ENCODE measurements at regions not wholly inside any gene's neighbourhood (a gene's known extent, or its start where the extent isn't known, plus 50 kb on each side); places are given as distances from the start of the nearest gene placed in this dataset.
A peak's percentile ranks its signal among the peaks of the same experiment; 100 is the strongest.
"Not testable (repeated sequence)": the region's sequence is repeated elsewhere in the genome, so short reads cannot be mapped to it uniquely, and the experiment has no call there.

GRCh38 chrX:43239356-43239755 is 416.7 kb upstream of the MAOA start:
- no peak for DNase-seq

- DNase-seq = no peak
Measured at GRCh38 chrX:43255596-43255995, 400.5 kb upstream of the MAOA start.

- no peak for DNase-seq
Measured at GRCh38 chrX:43266487-43266886, 389.6 kb upstream of the MAOA start.

GRCh38 chrX:43267652-43268051 is 388.4 kb upstream of the MAOA start:
- DNase-seq = no peak

- no peak for DNase-seq
Measured at GRCh38 chrX:43269201-43269600, 386.9 kb upstream of the MAOA start.

DNA sequence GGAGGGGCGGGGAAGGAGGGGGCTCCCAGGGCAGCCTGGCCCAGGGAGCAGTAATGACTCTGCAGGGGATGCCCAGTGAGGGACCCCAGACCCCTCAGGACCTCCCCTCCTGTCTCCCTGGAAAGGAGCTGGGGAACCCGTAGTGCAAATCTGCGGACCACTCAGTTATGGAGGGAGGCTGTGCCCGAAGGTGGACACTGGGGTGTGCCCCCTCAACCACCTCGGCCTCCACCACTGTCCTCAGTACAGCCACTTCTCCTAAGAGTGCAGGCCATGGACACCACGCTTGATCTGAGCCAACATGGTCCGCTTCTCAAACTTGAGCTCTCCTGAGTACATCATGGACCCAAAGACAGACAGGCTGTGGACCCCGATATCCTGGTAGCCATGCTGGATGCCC is 378.2 kb upstream of the MAOA start:
- no peak for DNase-seq

- no peak for DNase-seq
Measured at GRCh38 chrX:43278440-43278839, 377.7 kb upstream of the MAOA start.

DNA sequence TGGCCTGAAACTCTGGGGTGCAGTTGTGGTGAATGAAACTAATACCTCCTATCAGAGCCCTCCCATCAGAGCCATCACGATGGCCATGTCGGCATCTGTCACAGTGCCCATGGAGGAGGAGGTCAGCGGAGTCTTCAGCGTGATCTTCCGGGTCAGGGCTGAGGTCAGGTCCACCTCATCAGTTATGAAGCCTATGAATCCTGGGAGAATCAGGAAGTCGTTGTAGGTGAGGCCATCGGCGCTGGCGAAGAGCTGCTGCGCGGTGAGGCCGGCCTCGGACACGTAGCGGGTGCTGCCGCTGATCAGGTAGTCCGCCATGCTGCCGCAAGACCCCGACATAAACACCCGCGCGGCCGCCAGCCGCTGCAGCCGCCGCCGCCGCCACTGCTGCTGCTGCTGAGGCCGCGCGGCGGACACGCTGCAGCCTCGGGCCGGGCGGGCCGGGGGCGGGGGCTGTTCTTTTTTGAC is 376.7 kb upstream of the MAOA start:
- no peak for DNase-seq

- no peak for DNase-seq
Measured at GRCh38 chrX:43283187-43283586, 372.9 kb upstream of the MAOA start.

DNA sequence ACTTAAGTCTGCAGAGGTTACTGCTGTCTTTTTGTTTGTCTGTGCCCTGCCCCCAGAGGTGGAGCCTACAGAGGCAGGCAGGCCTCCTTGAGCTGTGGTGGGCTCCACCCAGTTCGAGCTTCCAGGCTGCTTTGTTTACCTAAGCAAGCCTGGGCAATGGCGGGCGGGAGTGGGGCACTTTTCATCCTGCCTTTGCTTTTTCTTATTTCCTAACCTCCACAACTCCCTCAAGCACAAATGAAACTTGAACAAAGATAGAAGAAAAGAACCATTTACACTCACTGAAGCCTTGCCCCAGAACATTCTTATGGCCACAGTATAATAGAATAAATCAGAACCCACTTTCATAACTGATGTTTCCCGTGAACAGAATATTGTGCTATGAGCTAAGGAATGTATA is 344.5 kb upstream of the MAOA start:
- DNase-seq = not testable (repeated sequence)

- DNase-seq = no peak
Measured at GRCh38 chrX:43313035-43313434, 343.1 kb upstream of the MAOA start.

DNA sequence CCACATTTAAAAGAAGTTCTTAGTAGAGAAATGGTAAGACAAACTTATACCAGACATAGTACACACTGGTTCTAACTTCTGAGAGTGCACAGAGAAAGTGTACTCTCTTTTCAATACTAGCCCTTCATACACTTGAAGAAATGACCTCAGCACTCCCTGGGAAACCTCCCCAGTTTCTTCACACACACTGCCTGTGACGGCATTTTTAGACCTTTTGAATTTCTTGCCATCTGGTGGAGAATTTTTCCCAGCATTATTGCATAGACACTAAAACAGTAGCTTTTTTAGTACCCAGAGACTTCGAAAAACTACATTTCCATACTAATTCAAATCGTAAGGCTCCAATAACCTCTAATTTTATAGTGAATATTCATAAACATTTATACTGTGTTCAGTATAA is 341.6 kb upstream of the MAOA start:
- DNase-seq = no peak

DNA sequence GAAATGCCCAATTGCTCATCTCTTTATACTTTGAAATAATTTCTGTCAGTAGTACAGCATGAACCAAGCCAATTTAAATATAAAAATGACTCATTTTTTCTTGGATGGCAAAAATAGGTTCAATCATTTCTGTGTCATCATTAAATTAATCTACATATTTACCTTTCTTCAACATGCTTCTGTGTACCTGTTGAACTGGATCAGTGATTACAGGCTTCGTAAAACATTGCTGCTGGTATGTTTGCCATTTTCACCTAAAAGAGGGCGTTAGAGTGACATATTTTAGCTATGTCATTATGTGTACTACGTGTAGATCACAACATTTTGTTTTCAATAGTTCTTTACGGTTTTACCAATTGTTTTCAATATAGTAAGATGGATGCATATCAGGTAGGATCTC is 340.5 kb upstream of the MAOA start:
- DNase-seq = no peak

- no peak for DNase-seq
Measured at GRCh38 chrX:43316146-43316545, 340.0 kb upstream of the MAOA start.

DNA sequence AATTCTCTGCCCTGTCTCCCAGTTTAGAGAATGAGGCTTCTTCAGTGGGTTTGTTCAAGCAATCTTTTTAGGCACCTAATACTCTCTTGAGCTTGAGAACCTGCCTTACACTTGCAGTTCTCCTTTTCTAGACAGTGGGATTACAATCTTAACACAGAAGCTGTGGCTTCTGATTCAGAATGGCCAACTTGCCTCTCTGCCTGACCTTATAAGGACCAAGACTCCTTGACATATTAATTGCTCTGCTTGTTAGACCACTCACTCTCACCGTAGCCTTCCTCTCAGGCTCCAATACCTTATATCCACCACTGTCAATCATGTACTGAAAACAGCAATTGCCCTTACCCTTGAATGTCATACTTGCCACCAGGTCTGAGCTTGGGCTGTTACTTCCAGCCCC is 338.7 kb upstream of the MAOA start:
- DNase-seq = no peak

DNA sequence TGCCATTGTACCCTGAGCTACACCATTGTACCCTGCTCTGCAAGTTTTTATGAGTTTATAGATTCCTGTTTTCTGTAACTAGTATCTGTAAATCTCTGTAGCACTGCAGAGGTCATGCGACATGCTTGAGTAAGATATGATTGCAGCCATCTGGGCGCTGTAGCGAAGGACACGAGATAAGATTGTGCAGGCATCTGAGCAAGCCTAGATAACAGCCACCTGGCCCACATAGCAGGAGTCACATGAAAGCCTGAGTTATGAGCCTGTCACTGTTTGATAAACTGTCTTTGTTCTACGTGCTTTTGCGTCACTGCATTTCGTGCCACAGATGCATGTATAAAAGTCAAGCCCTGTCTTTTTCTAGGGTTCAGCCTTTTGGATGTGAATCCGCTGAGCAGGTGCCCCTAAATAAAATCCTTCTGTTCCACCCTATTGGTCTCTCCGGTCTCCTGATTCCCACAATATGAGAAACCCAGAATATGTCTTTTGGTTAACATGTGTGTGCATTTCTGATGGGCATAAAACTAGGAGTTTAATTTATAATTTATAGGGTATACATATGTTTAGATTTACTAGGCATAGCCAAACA is 327.6 kb upstream of the MAOA start:
- DNase-seq = no peak

- DNase-seq = no peak
Measured at GRCh38 chrX:43333543-43333942, 322.6 kb upstream of the MAOA start.

DNA sequence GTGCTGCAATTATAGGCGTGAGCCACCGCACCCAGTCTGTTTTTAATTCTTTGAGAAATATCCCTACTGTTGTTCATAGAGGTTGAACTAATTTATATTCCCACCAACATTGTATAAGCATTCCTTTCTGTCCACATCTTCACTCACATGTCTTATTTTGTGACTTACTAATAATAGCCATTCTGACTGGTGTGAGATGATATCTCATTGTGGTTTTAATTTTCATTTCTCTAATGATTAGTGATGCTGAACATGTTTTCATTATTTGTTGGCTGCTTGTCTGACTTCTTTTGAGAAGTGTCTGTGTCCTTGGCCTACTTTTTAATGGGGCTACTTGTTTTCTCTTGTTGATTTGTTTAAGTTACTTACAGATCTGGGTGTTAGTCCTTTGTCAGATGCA is 310.9 kb upstream of the MAOA start:
- DNase-seq = no peak

- peak in 1 of 2 experiments; percentile 3 for DNase-seq
Measured at GRCh38 chrX:43349363-43349762, 306.7 kb upstream of the MAOA start.

- DNase-seq = no peak
Measured at GRCh38 chrX:43350935-43351334, 305.2 kb upstream of the MAOA start.

DNA sequence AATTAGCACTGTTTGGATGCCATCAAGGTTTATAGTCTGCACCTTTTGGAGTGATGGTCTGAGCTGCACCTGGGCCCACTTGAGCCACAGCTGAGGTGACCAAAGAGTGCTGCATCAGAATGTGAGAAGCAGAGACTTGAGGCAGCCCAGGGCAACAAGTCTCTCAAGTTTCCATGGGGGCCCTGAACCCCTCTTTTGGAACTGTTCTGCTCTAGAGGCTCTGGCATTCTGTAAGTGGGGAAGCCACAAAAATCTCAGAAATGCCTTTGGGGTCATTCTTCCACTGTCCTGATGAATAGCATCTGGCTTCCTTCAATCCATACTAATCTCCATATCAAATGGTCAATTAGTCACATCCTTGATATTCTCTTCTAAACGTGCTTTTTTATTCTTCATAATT is 298.4 kb upstream of the MAOA start:
- no peak for DNase-seq

- no peak for DNase-seq
Measured at GRCh38 chrX:43373032-43373431, 283.1 kb upstream of the MAOA start.

DNA sequence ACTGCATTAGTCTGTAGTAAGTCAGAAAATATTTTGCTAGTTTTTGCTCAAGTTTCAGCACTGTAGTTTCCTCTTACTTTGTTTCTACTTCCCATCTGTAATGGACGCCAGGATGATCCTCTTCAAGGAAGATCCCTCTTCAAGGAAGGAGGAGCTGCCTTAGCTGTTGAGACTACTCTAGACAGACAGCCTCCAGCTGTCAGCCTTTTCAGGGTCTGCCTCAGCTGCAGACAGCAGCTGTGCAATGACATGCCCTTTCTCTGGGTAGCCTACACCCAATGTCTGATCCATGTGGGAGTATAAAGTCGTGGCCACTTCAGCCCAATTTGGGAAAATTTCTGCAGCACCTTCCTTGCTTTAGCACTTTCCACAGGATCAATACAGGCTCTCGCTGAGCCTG is 281.0 kb upstream of the MAOA start:
- no peak for DNase-seq

GRCh38 chrX:43380704-43381103 is 275.4 kb upstream of the MAOA start:
- DNase-seq = no peak

DNA sequence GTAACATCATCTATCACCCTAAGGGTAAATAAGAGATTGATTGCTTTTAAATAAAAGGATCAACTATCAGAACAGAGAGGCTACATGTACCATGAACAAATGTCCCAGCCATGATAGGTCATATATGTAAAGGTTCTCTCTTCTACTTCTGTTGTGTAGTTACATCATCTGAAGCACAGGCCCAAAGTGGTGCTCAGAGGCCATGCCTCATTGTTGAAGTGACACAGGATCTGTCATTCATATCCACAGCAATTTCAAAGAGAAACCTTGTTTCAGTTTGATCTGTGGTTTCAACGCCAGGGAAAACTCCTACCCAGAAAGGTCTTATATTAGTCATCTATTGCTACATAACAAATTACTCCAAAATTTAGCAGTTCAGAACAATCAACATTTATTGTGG is 269.2 kb upstream of the MAOA start:
- no peak for DNase-seq

GRCh38 chrX:43405191-43405590 is 250.9 kb upstream of the MAOA start:
- DNase-seq = no peak

All from NCI-H1930 (cell line).